ENCODE measurements at regions not wholly inside any gene's neighbourhood (a gene's known extent, or its start where the extent isn't known, plus 50 kb on each side); places are given as distances from the start of the nearest gene placed in this dataset.

GRCh38 chr7:118839515-118839914 is 615.0 kb downstream of the ANKRD7 start:
- Histone ChIP-seq H3K27me3 (ENCODE audit: control insufficient read depth, low read length) (no peaks in the 10 kb centered on the region), H3K79me2 (ENCODE audit: control insufficient read depth, low read length) (no peaks in the 10 kb centered on the region), H3K36me3 (ENCODE audit: control insufficient read depth, low read length) (no peaks in the 10 kb centered on the region), H3F3A (ENCODE audit: control insufficient read depth, insufficient read depth) (no peaks in the 10 kb centered on the region), H4K20me1 (ENCODE audit: control insufficient read depth, insufficient read depth, low read depth, low read length) (no peaks in the 10 kb centered on the region), H3K9me2 (replicated peaks; ENCODE audit: control insufficient read depth, low read length) (no peaks in the 10 kb centered on the region), H3K4me1 (ENCODE audit: control insufficient read depth, low read length) (no peaks in the 10 kb centered on the region), H3K9me3 (ENCODE audit: control insufficient read depth, insufficient read depth, low read length) (no peaks in the 10 kb centered on the region), H3K4me3 (ENCODE audit: low read length) (no peak overlapping the region), H3K4me2 (ENCODE audit: low read length) (no peak overlapping the region), H3K27ac (ENCODE audit: low read depth, low read length) (no peak overlapping the region)
- TF ChIP-seq CTCF (IDR thresholded peaks at IDR 0.05; ENCODE audit: low read depth, low read length, poor library complexity, severe bottlenecking): no peak
- no peak for TF ChIP-seq EZH2phosphoT487 (IDR thresholded peaks at IDR 0.05; ENCODE audit: borderline replicate concordance, low read length)

GRCh38 chr7:118843456-118843855 is 619.0 kb downstream of the ANKRD7 start:
- H3K9me2 ChIP-seq (replicated peaks; ENCODE audit: control insufficient read depth, low read length): no peaks in the 10 kb centered on the region
- H3K9me3 ChIP-seq (ENCODE audit: control insufficient read depth, insufficient read depth, low read length): no peaks in the 10 kb centered on the region
- no peak overlapping the region for H3K4me2 ChIP-seq (ENCODE audit: low read length)
- H3K36me3 ChIP-seq (ENCODE audit: control insufficient read depth, low read length): no peaks in the 10 kb centered on the region
- no peaks in the 10 kb centered on the region for H3F3A ChIP-seq (ENCODE audit: control insufficient read depth, insufficient read depth)
- TF ChIP-seq CTCF (IDR thresholded peaks at IDR 0.05; ENCODE audit: low read depth, low read length, poor library complexity, severe bottlenecking): no peak
- TF ChIP-seq EZH2phosphoT487 (IDR thresholded peaks at IDR 0.05; ENCODE audit: borderline replicate concordance, low read length): no peak
- no peaks in the 10 kb centered on the region for H3K27me3 ChIP-seq (ENCODE audit: control insufficient read depth, low read length)
- H3K27ac ChIP-seq (ENCODE audit: low read depth, low read length): no peak overlapping the region
- no peak overlapping the region for H3K4me3 ChIP-seq (ENCODE audit: low read length)
- H4K20me1 ChIP-seq (ENCODE audit: control insufficient read depth, insufficient read depth, low read depth, low read length): no peaks in the 10 kb centered on the region
- H3K79me2 ChIP-seq (ENCODE audit: control insufficient read depth, low read length): no peaks in the 10 kb centered on the region
- no peaks in the 10 kb centered on the region for H3K4me1 ChIP-seq (ENCODE audit: control insufficient read depth, low read length)

- H3K79me2 ChIP-seq (ENCODE audit: control insufficient read depth, low read length): no peaks in the 10 kb centered on the region
- H3K9me3 ChIP-seq (ENCODE audit: control insufficient read depth, insufficient read depth, low read length): no peaks in the 10 kb centered on the region
- H3K27ac ChIP-seq (ENCODE audit: low read depth, low read length): no peak overlapping the region
- no peaks in the 10 kb centered on the region for H3F3A ChIP-seq (ENCODE audit: control insufficient read depth, insufficient read depth)
- H3K4me2 ChIP-seq (ENCODE audit: low read length): no peak overlapping the region
- no peaks in the 10 kb centered on the region for H3K36me3 ChIP-seq (ENCODE audit: control insufficient read depth, low read length)
- H3K4me1 ChIP-seq (ENCODE audit: control insufficient read depth, low read length): no peaks in the 10 kb centered on the region
- no peak for TF ChIP-seq CTCF (IDR thresholded peaks at IDR 0.05; ENCODE audit: low read depth, low read length, poor library complexity, severe bottlenecking)
- H3K4me3 ChIP-seq (ENCODE audit: low read length): no peak overlapping the region
- no peaks in the 10 kb centered on the region for H3K27me3 ChIP-seq (ENCODE audit: control insufficient read depth, low read length)
- no peaks in the 10 kb centered on the region for H4K20me1 ChIP-seq (ENCODE audit: control insufficient read depth, insufficient read depth, low read depth, low read length)
- H3K9me2 ChIP-seq (replicated peaks; ENCODE audit: control insufficient read depth, low read length): no peaks in the 10 kb centered on the region
These were observed 620.2 kb downstream of the ANKRD7 start for GRCh38 chr7:118844748-118845147.

GRCh38 chr7:118845791-118846190 is 621.3 kb downstream of the ANKRD7 start:
- Histone ChIP-seq H3K4me3 (ENCODE audit: low read length) (no peak overlapping the region), H3K4me1 (ENCODE audit: control insufficient read depth, low read length) (no peaks in the 10 kb centered on the region), H3K27me3 (ENCODE audit: control insufficient read depth, low read length) (no peaks in the 10 kb centered on the region), H3K4me2 (ENCODE audit: low read length) (no peak overlapping the region), H3F3A (ENCODE audit: control insufficient read depth, insufficient read depth) (no peaks in the 10 kb centered on the region), H3K27ac (ENCODE audit: low read depth, low read length) (no peak overlapping the region), H3K79me2 (ENCODE audit: control insufficient read depth, low read length) (no peaks in the 10 kb centered on the region), H3K36me3 (ENCODE audit: control insufficient read depth, low read length) (no peaks in the 10 kb centered on the region), H3K9me3 (ENCODE audit: control insufficient read depth, insufficient read depth, low read length) (0 out of 2 replicates have a peak, but pooled peaks cover 2% of the 10 kb centered on the region), H4K20me1 (ENCODE audit: control insufficient read depth, insufficient read depth, low read depth, low read length) (no peaks in the 10 kb centered on the region), H3K9me2 (replicated peaks; ENCODE audit: control insufficient read depth, low read length) (no peaks in the 10 kb centered on the region)
- TF ChIP-seq CTCF (IDR thresholded peaks at IDR 0.05; ENCODE audit: low read depth, low read length, poor library complexity, severe bottlenecking) (no peak), EZH2phosphoT487 (IDR thresholded peaks at IDR 0.05; ENCODE audit: borderline replicate concordance, low read length) (no peak)

All from DOHH2 (cell line).